ENCODE measurements at regions not wholly inside any gene's neighbourhood (a gene's known extent, or its start where the extent isn't known, plus 50 kb on each side); places are given as distances from the start of the nearest gene placed in this dataset.

DNA sequence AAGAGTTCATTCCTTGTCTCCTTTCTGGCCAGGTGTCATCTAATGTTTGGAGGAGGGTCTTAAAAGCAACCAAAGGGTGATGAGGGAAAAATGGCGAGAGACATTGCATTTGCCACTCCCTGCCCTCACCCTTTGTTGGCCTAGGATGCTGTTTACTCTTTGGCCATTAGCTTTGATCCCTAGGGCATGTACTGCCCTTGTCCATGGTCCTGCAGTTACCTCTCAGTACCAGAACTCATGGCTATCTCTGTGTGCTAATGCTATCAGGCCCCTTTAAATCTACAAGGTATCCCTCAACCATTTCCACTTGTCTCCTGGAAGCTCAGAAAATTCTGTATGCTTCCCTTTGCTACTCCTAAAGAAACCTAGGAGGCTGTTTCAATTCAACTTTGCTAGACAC lies 424.8 kb upstream of the PLXNA2 start:
- no peak overlapping the region for H3K4me3 ChIP-seq
- H3K9me3 ChIP-seq = no peaks in the 10 kb centered on the region
- no peaks in the 10 kb centered on the region for H3K4me1 ChIP-seq
- TF ChIP-seq, protein P1, sequence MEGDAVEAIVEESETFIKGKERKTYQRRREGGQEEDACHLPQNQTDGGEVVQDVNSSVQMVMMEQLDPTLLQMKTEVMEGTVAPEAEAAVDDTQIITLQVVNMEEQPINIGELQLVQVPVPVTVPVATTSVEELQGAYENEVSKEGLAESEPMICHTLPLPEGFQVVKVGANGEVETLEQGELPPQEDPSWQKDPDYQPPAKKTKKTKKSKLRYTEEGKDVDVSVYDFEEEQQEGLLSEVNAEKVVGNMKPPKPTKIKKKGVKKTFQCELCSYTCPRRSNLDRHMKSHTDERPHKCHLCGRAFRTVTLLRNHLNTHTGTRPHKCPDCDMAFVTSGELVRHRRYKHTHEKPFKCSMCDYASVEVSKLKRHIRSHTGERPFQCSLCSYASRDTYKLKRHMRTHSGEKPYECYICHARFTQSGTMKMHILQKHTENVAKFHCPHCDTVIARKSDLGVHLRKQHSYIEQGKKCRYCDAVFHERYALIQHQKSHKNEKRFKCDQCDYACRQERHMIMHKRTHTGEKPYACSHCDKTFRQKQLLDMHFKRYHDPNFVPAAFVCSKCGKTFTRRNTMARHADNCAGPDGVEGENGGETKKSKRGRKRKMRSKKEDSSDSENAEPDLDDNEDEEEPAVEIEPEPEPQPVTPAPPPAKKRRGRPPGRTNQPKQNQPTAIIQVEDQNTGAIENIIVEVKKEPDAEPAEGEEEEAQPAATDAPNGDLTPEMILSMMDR (IDR thresholded peaks at IDR 0.05) = no peak
- no peak for FAIRE-seq
- no peak for ATAC-seq
- WGBS, 2 donors = 33% methylated on average over 1 of the region's 1 CpG
- intact Hi-C loops (cut with DNase I) = no loop called here
- H3K27ac ChIP-seq = no peak overlapping the region
- H3K27me3 ChIP-seq = peaks cover 0 to 9% (median 0%) of the 10 kb centered on the region in 4 donors
- no peak for DNase-seq
- H3K36me3 ChIP-seq = no peaks in the 10 kb centered on the region

DNA sequence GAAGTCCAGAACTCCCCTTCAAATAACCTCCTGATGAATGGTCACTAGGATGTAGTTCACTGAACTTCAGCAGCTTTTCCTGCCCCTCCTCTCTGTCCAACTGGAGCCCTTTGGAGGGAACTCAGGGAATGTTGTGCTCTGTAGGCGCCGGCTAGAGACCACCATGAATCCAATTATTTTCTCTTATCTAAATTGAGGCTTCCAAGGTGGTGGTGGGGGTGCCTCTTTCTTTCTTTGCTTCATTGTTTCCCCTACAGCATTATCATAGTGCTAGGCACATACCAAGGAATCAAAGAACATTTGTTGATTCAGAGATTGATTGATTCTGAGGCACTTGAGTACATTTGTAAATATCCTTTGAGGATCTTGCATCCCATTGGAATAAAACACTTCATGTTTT lies 426.6 kb upstream of the PLXNA2 start:
- DNase-seq = no peak
- H3K4me1 ChIP-seq = no peaks in the 10 kb centered on the region
- no peak overlapping the region for H3K27ac ChIP-seq
- no peak overlapping the region for H3K4me3 ChIP-seq
- 32 to 50% methylated on average over 2 of the region's 2 CpGs for WGBS, 2 donors
- TF ChIP-seq, protein P1 (IDR thresholded peaks at IDR 0.05) = no peak
- H3K36me3 ChIP-seq = no peaks in the 10 kb centered on the region
- H3K27me3 ChIP-seq = peaks cover 0 to 9% (median 0%) of the 10 kb centered on the region in 4 donors
- H3K9me3 ChIP-seq = no peaks in the 10 kb centered on the region
- FAIRE-seq = no peak
- no peak for ATAC-seq
- intact Hi-C loops (cut with DNase I) = no loop called here

DNA sequence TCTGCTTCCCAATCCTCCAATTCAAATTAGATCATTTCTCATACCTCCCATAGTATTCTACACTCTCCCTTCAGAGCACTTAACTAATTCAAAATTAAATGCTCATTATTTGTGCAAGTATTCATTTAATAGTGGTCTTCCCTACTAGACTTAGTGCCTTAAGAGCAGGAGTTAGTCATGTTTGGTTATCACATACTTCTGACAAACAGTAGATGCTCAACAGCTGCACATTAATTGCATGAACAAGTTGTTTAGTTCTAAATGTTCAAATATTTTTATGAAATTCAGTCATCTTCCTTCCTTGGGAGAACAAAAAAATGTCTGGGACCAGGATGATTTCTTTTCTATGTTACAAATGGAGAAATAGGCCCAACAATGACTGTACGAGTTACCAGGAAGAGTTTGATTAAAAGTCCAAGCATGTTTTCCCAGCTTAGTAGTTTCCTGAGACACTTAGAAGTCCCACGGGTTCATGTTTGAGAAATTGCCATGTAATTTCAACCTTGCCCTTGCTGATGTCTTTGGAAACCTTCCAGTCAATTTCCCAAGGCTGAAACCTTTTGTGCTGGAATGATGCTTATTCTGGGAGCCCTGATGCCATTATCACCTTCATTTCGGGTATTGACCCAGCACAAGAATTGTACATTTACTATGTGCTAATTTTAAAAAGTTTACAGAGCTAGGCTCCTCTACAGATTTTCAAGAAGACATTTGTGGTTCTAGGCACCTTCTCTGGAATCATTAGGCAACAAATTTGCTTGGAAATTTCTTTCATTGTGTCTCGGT lies 437.9 kb upstream of the PLXNA2 start:
- no peaks in the 10 kb centered on the region for H3K36me3 ChIP-seq
- intact Hi-C loops (cut with DNase I) = no loop called here
- TF ChIP-seq, protein P1 (IDR thresholded peaks at IDR 0.05) = no peak
- H3K9me3 ChIP-seq = no peaks in the 10 kb centered on the region
- no peaks in the 10 kb centered on the region for H3K4me1 ChIP-seq
- H3K27ac ChIP-seq = no peak overlapping the region
- H3K4me3 ChIP-seq = no peak overlapping the region
- DNase-seq (no peak), ATAC-seq (no peak), FAIRE-seq (no peak)
- H3K27me3 ChIP-seq = no peaks in the 10 kb centered on the region
- 53 to 55% methylated on average over 4 of the region's 4 CpGs for WGBS, 2 donors

DNA sequence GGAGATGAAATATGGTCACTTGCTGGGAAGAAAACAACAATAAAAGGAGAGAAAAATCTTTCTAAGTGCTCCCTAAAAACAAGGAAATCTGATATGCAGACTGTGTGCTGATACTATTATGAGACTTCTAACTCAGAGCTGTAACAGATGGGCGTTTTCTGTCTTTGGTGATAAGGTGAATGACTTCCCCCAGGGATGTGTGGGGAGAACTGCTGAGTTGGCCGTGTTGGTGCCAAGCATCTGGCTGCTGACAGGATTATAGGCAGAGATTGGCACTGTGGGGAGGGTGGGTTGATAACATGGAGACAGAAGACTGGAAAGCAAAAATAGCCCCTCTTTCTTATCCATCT lies 438.5 kb upstream of the PLXNA2 start:
- no peaks in the 10 kb centered on the region for H3K9me3 ChIP-seq
- H3K36me3 ChIP-seq = no peaks in the 10 kb centered on the region
- H3K4me1 ChIP-seq = no peaks in the 10 kb centered on the region
- FAIRE-seq (no peak), DNase-seq (no peak), ATAC-seq (no peak)
- intact Hi-C loops (cut with DNase I) = no loop called here
- WGBS, 2 donors = 36 to 44% methylated on average over 2 of the region's 2 CpGs
- no peak overlapping the region for H3K4me3 ChIP-seq
- H3K27ac ChIP-seq = no peak overlapping the region
- no peaks in the 10 kb centered on the region for H3K27me3 ChIP-seq
- TF ChIP-seq, protein P1 (IDR thresholded peaks at IDR 0.05) = no peak

DNA sequence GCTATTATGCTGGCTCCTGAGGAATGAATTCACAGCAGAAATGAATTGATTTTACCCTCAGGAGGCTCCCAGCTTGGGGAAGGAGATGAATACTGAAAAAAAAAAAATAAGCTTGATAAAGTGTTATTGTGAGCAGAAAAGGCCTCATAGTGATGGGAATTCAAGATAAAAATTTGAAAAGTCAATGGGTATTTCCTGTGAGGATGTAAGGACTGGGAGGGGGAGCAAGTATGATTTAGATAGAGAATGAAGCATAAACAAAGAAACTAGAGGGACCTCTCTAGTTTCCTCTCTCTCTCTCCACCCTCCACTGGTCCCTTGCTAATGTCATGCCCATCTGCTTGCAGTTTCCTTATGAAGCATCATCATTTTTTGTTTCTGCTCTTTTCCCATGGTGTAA lies 439.0 kb upstream of the PLXNA2 start:
- ATAC-seq (no peak), DNase-seq (no peak), FAIRE-seq (no peak)
- H3K4me3 ChIP-seq = no peak overlapping the region
- intact Hi-C loops (cut with DNase I) = no loop called here
- H3K4me1 ChIP-seq = no peaks in the 10 kb centered on the region
- H3K36me3 ChIP-seq = no peaks in the 10 kb centered on the region
- H3K27ac ChIP-seq = no peak overlapping the region
- H3K9me3 ChIP-seq = no peaks in the 10 kb centered on the region
- H3K27me3 ChIP-seq = no peaks in the 10 kb centered on the region
- TF ChIP-seq, protein P1 (IDR thresholded peaks at IDR 0.05) = no peak
